ENCODE measurements at regions not wholly inside any gene's neighbourhood (a gene's known extent, or its start where the extent isn't known, plus 50 kb on each side); places are given as distances from the start of the nearest gene placed in this dataset.

DNA sequence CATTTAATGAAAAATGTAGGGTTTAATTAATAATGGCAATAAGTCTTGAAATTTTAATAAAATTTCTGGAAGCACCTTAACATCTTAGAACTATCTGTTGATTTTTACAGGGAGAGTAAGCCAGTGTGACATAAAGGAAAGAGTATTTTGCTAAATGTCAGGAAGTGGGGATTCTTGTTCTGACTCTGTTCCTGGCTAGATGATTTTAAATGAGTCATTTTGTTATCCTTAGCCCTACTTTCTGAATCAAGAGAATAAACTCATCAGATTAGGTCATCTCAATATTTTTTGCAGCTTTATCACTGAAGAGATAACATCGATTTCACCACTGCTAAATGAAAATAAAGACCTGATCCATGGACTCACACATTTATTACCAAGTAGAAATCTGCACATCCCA lies 377.5 kb upstream of the CYRIA start:
- Histone ChIP-seq H3K27ac (ENCODE audit: low read depth) (no peak overlapping the region), H2AFZ (no peak overlapping the region), H4K20me1 (replicated peaks; ENCODE audit: insufficient read depth) (no peaks in the 10 kb centered on the region), H3K79me2 (replicated peaks; ENCODE audit: insufficient read depth) (no peaks in the 10 kb centered on the region), H3F3A (replicated peaks; ENCODE audit: low read depth) (no peaks in the 10 kb centered on the region), H3K27me3 (ENCODE audit: insufficient read depth) (no peaks in the 10 kb centered on the region), H3K4me2 (no peak overlapping the region), H3K4me3 (no peak overlapping the region), H3K9me2 (ENCODE audit: insufficient read depth) (no peaks in the 10 kb centered on the region; the same call in 1 of the 2 replicates), H3K4me1 (ENCODE audit: insufficient read depth) (no peaks in the 10 kb centered on the region), H3K36me3 (ENCODE audit: insufficient read depth) (no peaks in the 10 kb centered on the region)
- H3K36me3 Mint-ChIP-seq (ENCODE audit: low read depth), result no peaks in the 10 kb centered on the region
- H3K4me1 Mint-ChIP-seq, result no peaks in the 10 kb centered on the region
- H3K9me3 Mint-ChIP-seq, result no peaks in the 10 kb centered on the region
- no peak for DNase-seq (ENCODE audit: low spot score)
- no peak for TF ChIP-seq STAT1 (IDR thresholded peaks at IDR 0.05; ENCODE audit: unreplicated experiment)
- TF ChIP-seq, protein P1, sequence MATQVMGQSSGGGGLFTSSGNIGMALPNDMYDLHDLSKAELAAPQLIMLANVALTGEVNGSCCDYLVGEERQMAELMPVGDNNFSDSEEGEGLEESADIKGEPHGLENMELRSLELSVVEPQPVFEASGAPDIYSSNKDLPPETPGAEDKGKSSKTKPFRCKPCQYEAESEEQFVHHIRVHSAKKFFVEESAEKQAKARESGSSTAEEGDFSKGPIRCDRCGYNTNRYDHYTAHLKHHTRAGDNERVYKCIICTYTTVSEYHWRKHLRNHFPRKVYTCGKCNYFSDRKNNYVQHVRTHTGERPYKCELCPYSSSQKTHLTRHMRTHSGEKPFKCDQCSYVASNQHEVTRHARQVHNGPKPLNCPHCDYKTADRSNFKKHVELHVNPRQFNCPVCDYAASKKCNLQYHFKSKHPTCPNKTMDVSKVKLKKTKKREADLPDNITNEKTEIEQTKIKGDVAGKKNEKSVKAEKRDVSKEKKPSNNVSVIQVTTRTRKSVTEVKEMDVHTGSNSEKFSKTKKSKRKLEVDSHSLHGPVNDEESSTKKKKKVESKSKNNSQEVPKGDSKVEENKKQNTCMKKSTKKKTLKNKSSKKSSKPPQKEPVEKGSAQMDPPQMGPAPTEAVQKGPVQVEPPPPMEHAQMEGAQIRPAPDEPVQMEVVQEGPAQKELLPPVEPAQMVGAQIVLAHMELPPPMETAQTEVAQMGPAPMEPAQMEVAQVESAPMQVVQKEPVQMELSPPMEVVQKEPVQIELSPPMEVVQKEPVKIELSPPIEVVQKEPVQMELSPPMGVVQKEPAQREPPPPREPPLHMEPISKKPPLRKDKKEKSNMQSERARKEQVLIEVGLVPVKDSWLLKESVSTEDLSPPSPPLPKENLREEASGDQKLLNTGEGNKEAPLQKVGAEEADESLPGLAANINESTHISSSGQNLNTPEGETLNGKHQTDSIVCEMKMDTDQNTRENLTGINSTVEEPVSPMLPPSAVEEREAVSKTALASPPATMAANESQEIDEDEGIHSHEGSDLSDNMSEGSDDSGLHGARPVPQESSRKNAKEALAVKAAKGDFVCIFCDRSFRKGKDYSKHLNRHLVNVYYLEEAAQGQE (IDR thresholded peaks at IDR 0.05; ENCODE audit: unreplicated experiment), result no peak
- no peak for ATAC-seq
- H3K27ac Mint-ChIP-seq, result no peak overlapping the region
- no peaks in the 10 kb centered on the region for H3K27me3 Mint-ChIP-seq (ENCODE audit: insufficient read depth, low read depth, poor library complexity)
- no peak overlapping the region for H3K4me3 Mint-ChIP-seq

DNA sequence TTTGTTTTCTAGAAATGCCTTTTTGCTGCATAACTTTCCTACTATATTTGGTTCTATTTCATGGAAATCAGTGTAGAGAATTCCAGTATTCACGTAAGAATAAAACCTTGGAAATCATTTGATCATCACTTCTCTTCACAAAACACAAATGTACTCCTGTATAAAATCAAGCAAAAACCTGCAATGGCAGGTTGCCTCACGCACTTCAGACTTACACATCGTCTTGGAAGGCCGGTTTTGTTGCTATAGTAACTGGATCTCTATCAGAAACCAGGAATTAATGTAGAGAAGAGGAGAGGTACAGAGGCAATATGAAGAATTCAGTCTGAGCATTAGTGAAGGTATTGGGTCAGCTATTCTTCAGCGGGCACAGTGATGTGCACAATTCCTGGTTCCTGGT lies 370.7 kb upstream of the CYRIA start:
- H3K9me3 Mint-ChIP-seq, result peaks cover 6% of the 10 kb centered on the region; the same call in 1 of the 3 replicates
- no peak for ATAC-seq

DNA sequence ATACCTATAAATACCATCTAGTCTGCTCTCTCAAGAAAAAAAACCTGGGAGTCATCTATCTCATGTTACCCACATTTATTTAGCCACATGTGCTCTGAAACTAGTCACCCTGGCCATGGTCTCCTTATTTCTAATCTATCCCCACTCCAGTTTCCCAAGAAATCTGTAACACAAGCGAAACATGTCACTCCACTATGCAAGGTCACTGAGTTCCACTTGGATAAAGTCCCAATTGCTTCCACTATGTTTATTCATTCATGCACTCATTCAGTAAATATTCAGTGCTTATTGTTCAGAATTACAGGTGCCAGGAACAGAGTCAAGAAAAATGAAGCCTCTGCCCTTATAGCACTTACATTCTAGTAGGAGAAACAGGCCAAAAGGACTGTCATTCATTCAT lies 369.4 kb upstream of the CYRIA start:
- peaks cover 6% of the 10 kb centered on the region; the same call in 1 of the 3 replicates for H3K36me3 Mint-ChIP-seq (ENCODE audit: low read depth)
- Histone ChIP-seq H3K27ac (ENCODE audit: low read depth) (no peak overlapping the region), H3K79me2 (replicated peaks; ENCODE audit: insufficient read depth) (no peaks in the 10 kb centered on the region), H3F3A (replicated peaks; ENCODE audit: low read depth) (no peaks in the 10 kb centered on the region), H3K4me3 (no peak overlapping the region), H3K4me1 (ENCODE audit: insufficient read depth) (no peaks in the 10 kb centered on the region), H3K27me3 (ENCODE audit: insufficient read depth) (no peaks in the 10 kb centered on the region), H4K20me1 (replicated peaks; ENCODE audit: insufficient read depth) (no peaks in the 10 kb centered on the region), H2AFZ (no peak overlapping the region), H3K36me3 (ENCODE audit: insufficient read depth) (no peaks in the 10 kb centered on the region), H3K4me2 (no peak overlapping the region), H3K9me2 (ENCODE audit: insufficient read depth) (peaks cover 14% of the 10 kb centered on the region; the same call in 1 of the 2 replicates)
- DNase-seq (ENCODE audit: low spot score) (no peak), ATAC-seq (no peak)
- H3K4me1 Mint-ChIP-seq, result no peaks in the 10 kb centered on the region
- no peak overlapping the region for H3K4me3 Mint-ChIP-seq
- no peak overlapping the region for H3K27ac Mint-ChIP-seq
- H3K9me3 Mint-ChIP-seq, result peaks cover 6% of the 10 kb centered on the region; the same call in 1 of the 3 replicates
- peaks cover 4% of the 10 kb centered on the region for H3K27me3 Mint-ChIP-seq (ENCODE audit: insufficient read depth, low read depth, poor library complexity)
- TF ChIP-seq CREB1 (CRISPR knock-in tag; IDR thresholded peaks at IDR 0.05; ENCODE audit: low read depth) (no peak), EZH2phosphoT487 (IDR thresholded peaks at IDR 0.05; ENCODE audit: unreplicated experiment) (no peak), ZNF114 (CRISPR knock-in tag; IDR thresholded peaks at IDR 0.05) (no peak), ZNF331 (CRISPR knock-in tag; IDR thresholded peaks at IDR 0.05; ENCODE audit: low read depth) (no peak), NANOG (IDR thresholded peaks at IDR 0.05; ENCODE audit: borderline replicate concordance) (no peak), JUNB (IDR thresholded peaks at IDR 0.05; ENCODE audit: unreplicated experiment) (no peak)

More for the DNA sequence above, 370.7 kb upstream of the CYRIA start:
- Mint-ChIP-seq H3K4me3 (no peak overlapping the region), H3K4me1 (no peaks in the 10 kb centered on the region), H3K36me3 (ENCODE audit: low read depth) (peaks cover 6% of the 10 kb centered on the region; the same call in 1 of the 3 replicates), H3K27ac (no peak overlapping the region), H3K27me3 (ENCODE audit: insufficient read depth, low read depth, poor library complexity) (peaks cover 2% of the 10 kb centered on the region)
- no peak for DNase-seq (ENCODE audit: low spot score)
- Histone ChIP-seq H3K27ac (ENCODE audit: low read depth) (no peak overlapping the region), H3K36me3 (ENCODE audit: insufficient read depth) (no peaks in the 10 kb centered on the region), H3K4me1 (ENCODE audit: insufficient read depth) (no peaks in the 10 kb centered on the region), H3F3A (replicated peaks; ENCODE audit: low read depth) (no peaks in the 10 kb centered on the region), H3K27me3 (ENCODE audit: insufficient read depth) (no peaks in the 10 kb centered on the region), H3K4me2 (no peak overlapping the region), H3K79me2 (replicated peaks; ENCODE audit: insufficient read depth) (no peaks in the 10 kb centered on the region), H2AFZ (no peak overlapping the region), H3K4me3 (no peak overlapping the region), H4K20me1 (replicated peaks; ENCODE audit: insufficient read depth) (no peaks in the 10 kb centered on the region), H3K9me2 (ENCODE audit: insufficient read depth) (peaks cover 11% of the 10 kb centered on the region; the same call in 1 of the 2 replicates)
- TF ChIP-seq EZH2phosphoT487 (IDR thresholded peaks at IDR 0.05; ENCODE audit: unreplicated experiment) (no peak), POLR2AphosphoS5 (IDR thresholded peaks at IDR 0.05; ENCODE audit: low read depth) (no peak)

All from GM23338 (cell line).